Fibroblast of mammary gland (primary cell): ENCODE measurements at regions not wholly inside any gene's neighbourhood (a gene's known extent, or its start where the extent isn't known, plus 50 kb on each side); places are given as distances from the start of the nearest gene placed in this dataset.
A peak's percentile ranks its signal among the peaks of the same experiment; 100 is the strongest.

Experiments
- DNase-seq: peaks from one replicate; pipeline ENCODE4 v3.0.0-alpha.2; 2010; ENCODE audit warnings: low read depth
- H3K4me3 ChIP-seq: 2 replicates; pipeline ENCODE4 v1.5.1; 2011; ENCODE audit warnings: low read depth, mild to moderate bottlenecking, low read length, moderate library complexity; ENCODE audit not compliant: control insufficient read depth
- CTCF ChIP-seq: conservative IDR thresholded peaks from 2 replicates; pipeline ENCODE4 v1.5.1; 2011; ENCODE audit warnings: low read depth, low read length, inconsistent platforms; ENCODE audit not compliant: control insufficient read depth, insufficient read depth

GRCh38 chr1:69221524-69221923, 346.2 kb upstream of the LRRC7 start:
- TF ChIP-seq CTCF = no peak
- no peak for DNase-seq

DNA sequence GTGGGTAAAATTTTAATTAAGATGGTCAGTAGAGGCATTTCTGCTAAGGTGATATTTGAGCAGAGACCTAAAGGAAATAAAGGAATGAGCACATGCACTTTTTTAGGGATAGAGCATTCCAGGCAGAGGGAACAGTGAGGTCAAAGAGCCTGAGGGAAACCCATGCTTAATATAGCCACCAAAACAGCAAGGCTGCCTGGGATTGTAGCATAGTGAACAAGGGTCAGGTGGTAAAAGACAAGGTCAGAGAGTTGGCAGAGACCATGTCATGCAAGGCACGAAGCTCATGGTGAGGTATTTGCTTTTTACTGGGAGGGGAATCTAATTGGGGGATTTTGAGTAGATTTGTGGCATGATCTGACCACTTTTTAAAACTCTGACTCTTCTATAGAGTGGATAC, 344.6 kb upstream of the LRRC7 start:
- no peak for DNase-seq
- H3K4me3 ChIP-seq = no peak overlapping the region
- no peak for TF ChIP-seq CTCF

More at GRCh38 chr1:69221524-69221923, 346.2 kb upstream of the LRRC7 start:
- H3K4me3 ChIP-seq = no peak overlapping the region

DNA sequence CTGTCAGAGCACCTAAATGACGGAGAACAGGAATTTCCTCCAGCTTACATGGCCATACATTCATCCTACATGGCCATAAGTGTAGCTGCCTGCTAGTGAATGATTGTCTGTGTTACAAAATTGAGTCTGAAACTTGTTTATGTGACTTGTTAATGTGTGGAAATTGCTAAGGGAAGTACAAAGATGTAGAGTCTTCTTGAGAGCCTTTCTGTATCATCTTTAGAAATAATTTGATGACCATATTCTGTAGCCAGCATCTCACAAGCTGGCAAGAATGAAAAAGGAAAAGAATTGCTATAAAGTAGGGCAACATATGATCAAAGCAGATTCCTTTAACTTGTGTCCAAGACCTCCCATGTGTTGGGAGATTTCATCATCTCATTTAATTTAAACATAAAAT, 339.2 kb upstream of the LRRC7 start:
- H3K4me3 ChIP-seq = no peak overlapping the region
- no peak for DNase-seq
- no peak for TF ChIP-seq CTCF

DNA sequence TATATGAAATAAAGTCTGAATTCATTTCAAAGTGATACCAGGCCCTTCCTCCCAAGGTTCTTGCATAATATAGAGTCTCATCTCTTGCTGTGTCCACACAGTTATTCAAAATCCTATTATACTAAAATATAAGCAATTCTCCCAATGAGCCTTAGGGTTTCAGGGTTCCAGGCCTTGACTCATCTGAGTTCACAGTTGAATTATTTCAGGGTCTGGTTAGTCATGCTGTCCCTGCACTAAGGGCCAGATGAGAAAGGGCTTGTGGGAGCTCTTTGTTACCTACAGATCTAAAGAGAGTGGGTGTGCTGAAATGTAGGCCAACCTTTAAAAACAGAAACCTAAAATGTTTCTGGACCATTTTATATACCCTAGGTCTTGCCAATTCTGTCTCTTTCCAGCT, 337.5 kb upstream of the LRRC7 start:
- H3K4me3 ChIP-seq = no peak overlapping the region
- no peak for TF ChIP-seq CTCF
- peak; percentile 4 for DNase-seq

- TF ChIP-seq CTCF = no peak
- DNase-seq = no peak
Measured at GRCh38 chr1:69233463-69233862, 334.3 kb upstream of the LRRC7 start.

DNA sequence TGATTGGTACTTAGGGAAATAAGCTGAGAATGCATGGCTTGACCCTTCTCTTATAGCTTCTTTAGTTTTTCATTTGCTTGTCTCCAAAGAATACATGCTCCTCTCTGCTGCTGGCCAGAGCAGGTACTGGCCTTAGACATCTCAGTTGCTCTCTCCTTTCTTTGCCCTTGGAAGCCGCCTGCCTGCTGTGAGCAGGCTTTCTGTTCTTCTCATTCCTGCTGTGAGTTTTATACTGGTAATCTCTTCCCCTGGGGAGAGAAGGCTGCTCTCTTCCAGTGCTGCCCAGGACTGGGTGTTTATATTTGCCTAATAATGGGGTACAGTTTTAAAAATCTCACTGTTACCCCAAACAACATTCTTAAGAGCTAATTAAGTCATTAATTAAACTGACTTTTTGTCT, 323.5 kb upstream of the LRRC7 start:
- H3K4me3 ChIP-seq = no peak overlapping the region
- DNase-seq = no peak
- TF ChIP-seq CTCF = no peak

More at GRCh38 chr1:69233463-69233862, 334.3 kb upstream of the LRRC7 start:
- H3K4me3 ChIP-seq = no peak overlapping the region

DNA sequence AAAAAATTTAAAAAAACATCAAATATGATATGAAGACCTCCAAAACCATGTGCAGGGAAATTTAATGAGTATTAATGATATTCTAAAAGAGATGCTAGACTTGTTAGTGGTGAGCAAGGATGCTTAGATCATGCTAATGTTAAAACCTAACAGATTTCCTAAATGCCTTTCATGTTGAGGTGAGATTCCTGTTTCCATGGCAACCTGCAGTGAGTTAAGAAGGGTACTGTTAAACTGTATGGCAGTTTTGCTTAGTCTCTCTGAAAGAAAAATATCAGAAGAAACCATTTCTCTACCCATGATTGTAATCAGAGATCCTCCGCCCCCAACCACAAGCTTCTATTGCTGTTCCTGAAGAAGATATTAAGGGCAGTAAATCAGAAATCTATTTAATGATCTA, 321.6 kb upstream of the LRRC7 start:
- DNase-seq = no peak
- no peak for TF ChIP-seq CTCF

More for the DNA sequence above, 321.6 kb upstream of the LRRC7 start:
- no peak overlapping the region for H3K4me3 ChIP-seq
